Trophoblast cell (in vitro differentiated cells and primary cell): ENCODE measurements at regions not wholly inside any gene's neighbourhood (a gene's known extent, or its start where the extent isn't known, plus 50 kb on each side); places are given as distances from the start of the nearest gene placed in this dataset.
A peak's percentile ranks its signal among the peaks of the same experiment; 100 is the strongest.

ENCODE experiments used
- DNase-seq, 2 donors: peaks; one replicate each; pipeline ENCODE4 v3.0.0-alpha.2; 2016
- H2AFZ ChIP-seq: 2 replicates; pipeline ENCODE4 v1.6.1; 2013; ENCODE audit warnings: low read length, moderate library complexity, mild to moderate bottlenecking; ENCODE audit not compliant: insufficient read depth, poor library complexity
- H2AK5ac ChIP-seq: 2 replicates; pipeline ENCODE4 v1.6.1; 2013; ENCODE audit warnings: mild to moderate bottlenecking, low read length
- H2BK120ac ChIP-seq: 2 replicates; pipeline ENCODE4 v1.6.1; 2013; ENCODE audit warnings: low read length, mild to moderate bottlenecking, moderate library complexity; ENCODE audit not compliant: insufficient read depth, poor library complexity
- H2BK12ac ChIP-seq: 2 replicates; pipeline ENCODE4 v1.6.1; 2013; ENCODE audit warnings: mild to moderate bottlenecking, low read length, moderate library complexity
- H2BK5ac ChIP-seq: 2 replicates; pipeline ENCODE4 v1.6.1; 2013; ENCODE audit warnings: low read length, low read depth, moderate library complexity, mild to moderate bottlenecking; ENCODE audit not compliant: poor library complexity
- H3K14ac ChIP-seq: 2 replicates; pipeline ENCODE4 v1.6.1; 2013; ENCODE audit warnings: mild to moderate bottlenecking, low read length
- H3K18ac ChIP-seq: 2 replicates; pipeline ENCODE4 v1.6.1; 2013; ENCODE audit warnings: mild to moderate bottlenecking, low read length
- H3K23ac ChIP-seq: 2 replicates; pipeline ENCODE4 v1.6.1; 2013; ENCODE audit warnings: low read length
- H3K27ac ChIP-seq: 2 replicates; pipeline ENCODE4 v1.5.1; 2013; ENCODE audit warnings: low read depth, mild to moderate bottlenecking, inconsistent platforms, low read length, moderate library complexity
- H3K27me3 ChIP-seq: 2 replicates; pipeline ENCODE4 v1.6.1; 2013; ENCODE audit warnings: inconsistent platforms, mild to moderate bottlenecking, low read length, moderate library complexity; ENCODE audit not compliant: insufficient read depth
- H3K36me3 ChIP-seq, 2 experiments: 1 replicate in 1 of 2; 2 replicates in 1 of 2; pipeline ENCODE4 v1.6.1; 2013; ENCODE audit warnings: low read length in 2 of 2, mild to moderate bottlenecking in 2 of 2, moderate library complexity in 1 of 2; ENCODE audit not compliant: insufficient read depth in 2 of 2, control insufficient read depth in 1 of 2
- H3K4ac ChIP-seq: 2 replicates; pipeline ENCODE4 v1.6.1; 2013; ENCODE audit warnings: low read depth, mild to moderate bottlenecking, low read length, moderate library complexity
- H3K4me1 ChIP-seq, 2 experiments: 1 replicate in 1 of 2; 2 replicates in 1 of 2; pipeline ENCODE4 v1.6.1; 2013; ENCODE audit warnings: low read length in 2 of 2, mild to moderate bottlenecking in 2 of 2, moderate library complexity in 1 of 2; ENCODE audit not compliant: insufficient read depth in 2 of 2, control insufficient read depth in 1 of 2
- H3K4me2 ChIP-seq: 2 replicates; pipeline ENCODE4 v1.6.1; 2013; ENCODE audit warnings: inconsistent platforms, mild to moderate bottlenecking, low read length, moderate library complexity
- H3K4me3 ChIP-seq: 2 replicates; pipeline ENCODE4 v1.5.1; 2013; ENCODE audit warnings: mild to moderate bottlenecking, low read depth, low read length, inconsistent platforms
- H3K79me1 ChIP-seq: one replicate; pipeline ENCODE4 v1.6.1; 2013; ENCODE audit warnings: low read length
- H3K79me2 ChIP-seq: 2 replicates; pipeline ENCODE4 v1.6.1; 2013; ENCODE audit warnings: low read length, mild to moderate bottlenecking; ENCODE audit not compliant: control insufficient read depth, insufficient read depth, poor library complexity
- H3K9ac ChIP-seq: 2 replicates; pipeline ENCODE4 v1.6.1; 2013; ENCODE audit warnings: mild to moderate bottlenecking, low read length
- H3K9me3 ChIP-seq: 2 replicates; pipeline ENCODE4 v1.6.1; 2013; ENCODE audit warnings: low read depth, mild to moderate bottlenecking, control low read depth, inconsistent platforms, low read length; ENCODE audit not compliant: insufficient read depth
- H4K12ac ChIP-seq: 2 replicates; pipeline ENCODE4 v1.6.1; 2013; ENCODE audit warnings: low read depth, mild to moderate bottlenecking, low read length, moderate library complexity
- H4K8ac ChIP-seq: 2 replicates; pipeline ENCODE4 v1.6.1; 2013; ENCODE audit warnings: low read depth, mild to moderate bottlenecking, low read length, moderate library complexity
- H4K91ac ChIP-seq: one replicate; pipeline ENCODE4 v1.6.1; 2013; ENCODE audit warnings: low read depth, mild to moderate bottlenecking, low read length, moderate library complexity
- WGBS: extraction: QIAGEN DNeasy Blood & Tissue Kit; methylation state at CpG from one replicate; pipeline ENCODE4 v1.1.7; 2013; ENCODE audit warnings: missing lambda C conversion rate; ENCODE audit not compliant: insufficient read length, insufficient coverage; ENCODE audit errors: extremely low coverage; 5-methylcytosine and 5-hydroxymethylcytosine counted together

DNA sequence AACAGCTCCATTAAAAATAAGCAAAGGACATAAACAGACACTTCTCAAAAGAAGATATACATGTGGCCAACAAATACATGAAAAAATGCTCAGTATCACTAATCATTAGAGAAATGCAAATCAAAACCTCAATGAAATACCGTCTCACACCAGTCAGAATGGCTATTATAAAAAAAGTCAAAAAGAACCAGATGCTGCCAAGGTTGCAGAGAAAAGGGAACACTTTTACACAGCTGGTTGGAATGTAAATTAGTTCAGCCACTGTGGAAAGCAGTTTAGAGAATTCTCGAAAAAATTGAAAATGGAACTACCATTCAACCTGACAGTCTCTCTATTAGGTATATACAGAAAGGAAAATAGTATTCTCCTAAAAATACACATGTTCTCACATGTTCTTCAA, 102.4 kb upstream of the FIBIN start:
- Histone ChIP-seq H3K9ac (no peak overlapping the region), H3K18ac (no peak overlapping the region), H2AFZ (no peak overlapping the region), H4K91ac (no peak overlapping the region), H3K79me1 (no peaks in the 10 kb centered on the region), H3K79me2 (no peaks in the 10 kb centered on the region), H3K23ac (no peak overlapping the region), H4K8ac (no peak overlapping the region), H3K4me1 (no peaks in the 10 kb centered on the region), H2BK12ac (no peak overlapping the region), H2BK5ac (no peak overlapping the region), H3K27me3 (no peaks in the 10 kb centered on the region), H4K12ac (no peak overlapping the region), H3K9me3 (no peaks in the 10 kb centered on the region), H3K36me3 (no peaks in the 10 kb centered on the region), H3K27ac (no peak overlapping the region), H3K4me3 (no peak overlapping the region), H3K14ac (no peak overlapping the region), H2BK120ac (no peak overlapping the region), H3K4me2 (no peak overlapping the region), H3K4ac (no peak overlapping the region), H2AK5ac (no peak overlapping the region)
- no peak for DNase-seq
- WGBS = no CpG with 5 or more reads among the region's 2 CpGs

DNA sequence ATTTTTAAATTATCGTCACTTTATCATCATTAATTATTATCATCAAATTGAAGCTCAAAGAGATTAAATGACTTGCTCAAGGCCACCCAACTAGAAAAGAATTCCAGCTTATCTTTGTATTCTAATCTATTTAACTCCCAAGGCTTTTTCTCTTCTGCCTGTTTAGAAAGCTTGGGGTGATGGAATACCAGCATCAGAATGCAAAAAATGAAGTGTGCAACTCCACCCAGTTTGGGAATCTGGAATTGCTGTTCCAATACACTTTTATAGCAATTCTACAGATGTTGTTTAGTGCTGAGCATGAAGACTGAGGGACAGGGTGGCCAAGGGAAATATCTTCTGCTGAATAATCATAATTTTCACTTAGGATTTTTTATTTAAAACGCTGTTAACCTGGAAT, 97.2 kb upstream of the FIBIN start:
- no peaks in the 10 kb centered on the region for H3K79me1 ChIP-seq

DNA sequence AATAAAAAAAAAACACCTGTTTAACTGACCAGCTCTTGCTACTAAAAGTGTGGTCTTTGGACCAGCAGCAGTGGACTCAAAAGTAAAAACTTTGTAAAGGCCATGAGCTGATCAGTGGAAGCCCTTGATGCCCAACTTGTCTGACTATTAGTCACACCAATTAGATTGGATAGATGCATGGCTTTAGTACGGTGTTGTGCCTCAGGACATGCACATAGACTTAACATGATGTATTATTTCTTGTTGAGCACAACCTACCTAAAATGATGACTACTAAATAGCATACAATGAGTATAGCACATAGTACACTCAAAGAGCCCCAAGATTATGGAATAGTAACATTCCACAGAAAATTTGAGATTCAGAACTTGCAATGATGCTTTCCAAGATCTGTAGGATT, 95.1 kb upstream of the FIBIN start:
- Histone ChIP-seq H4K91ac (no peak overlapping the region), H2AK5ac (no peak overlapping the region), H3K36me3 (no peaks in the 10 kb centered on the region), H2BK5ac (no peak overlapping the region), H3K27me3 (no peaks in the 10 kb centered on the region), H2BK12ac (no peak overlapping the region), H3K79me1 (no peaks in the 10 kb centered on the region), H3K14ac (no peak overlapping the region), H3K27ac (no peak overlapping the region), H2AFZ (no peak overlapping the region), H3K9me3 (no peaks in the 10 kb centered on the region), H4K12ac (no peak overlapping the region), H3K18ac (no peak overlapping the region), H3K9ac (no peak overlapping the region), H2BK120ac (no peak overlapping the region), H3K4me3 (no peak overlapping the region), H4K8ac (no peak overlapping the region), H3K4me1 (no peaks in the 10 kb centered on the region), H3K23ac (no peak overlapping the region), H3K4ac (no peak overlapping the region), H3K79me2 (no peaks in the 10 kb centered on the region), H3K4me2 (no peak overlapping the region)
- no CpG with 5 or more reads among the region's 1 CpG for WGBS
- no peak for DNase-seq

More for the DNA sequence above, 97.2 kb upstream of the FIBIN start:
- H3K18ac ChIP-seq = no peak overlapping the region
- no peak overlapping the region for H2BK5ac ChIP-seq
- H3K4me3 ChIP-seq = no peak overlapping the region
- no peak overlapping the region for H4K12ac ChIP-seq
- H4K91ac ChIP-seq = no peak overlapping the region
- H2BK12ac ChIP-seq = no peak overlapping the region
- H2AFZ ChIP-seq = no peak overlapping the region
- no peak overlapping the region for H3K4ac ChIP-seq
- H3K79me2 ChIP-seq = no peaks in the 10 kb centered on the region
- H3K36me3 ChIP-seq = no peaks in the 10 kb centered on the region
- no peaks in the 10 kb centered on the region for H3K27me3 ChIP-seq
- DNase-seq = peak in 1 of 2 donors; percentile 6
- H2BK120ac ChIP-seq = no peak overlapping the region
- H4K8ac ChIP-seq = no peak overlapping the region
- no peaks in the 10 kb centered on the region for H3K9me3 ChIP-seq
- H3K27ac ChIP-seq = no peak overlapping the region
- WGBS = no CpG with 5 or more reads among the region's 2 CpGs
- H3K4me2 ChIP-seq = no peak overlapping the region
- H3K4me1 ChIP-seq = no peaks in the 10 kb centered on the region
- no peak overlapping the region for H2AK5ac ChIP-seq
- H3K14ac ChIP-seq = no peak overlapping the region
- H3K9ac ChIP-seq = no peak overlapping the region
- H3K23ac ChIP-seq = no peak overlapping the region

DNA sequence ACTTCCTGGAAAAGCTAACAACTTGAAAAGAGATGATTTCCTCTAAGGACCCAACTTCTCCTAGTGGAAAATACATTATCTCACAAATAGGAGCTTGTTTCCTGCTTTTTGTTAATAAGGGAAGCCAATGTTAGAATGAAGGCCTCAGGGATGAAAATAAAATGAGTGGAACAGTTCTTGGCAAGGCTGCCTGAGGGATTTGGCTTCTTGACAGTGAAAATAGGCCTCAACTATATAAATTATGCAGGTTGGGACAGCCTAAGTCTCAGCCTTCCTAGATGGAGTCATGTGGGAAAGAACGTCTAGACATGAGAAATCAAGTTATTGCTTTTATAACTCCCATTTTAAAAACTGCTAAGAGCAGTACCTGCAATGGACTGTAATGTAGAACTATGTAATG, 92.8 kb upstream of the FIBIN start:
- H3K9ac ChIP-seq = no peak overlapping the region
- H3K27ac ChIP-seq = no peak overlapping the region
- no peak overlapping the region for H3K4me2 ChIP-seq
- DNase-seq = no peak
- H3K9me3 ChIP-seq = no peaks in the 10 kb centered on the region
- H3K14ac ChIP-seq = no peak overlapping the region
- WGBS = no CpG with 5 or more reads among the region's 1 CpG
- H3K79me1 ChIP-seq = no peaks in the 10 kb centered on the region
- no peak overlapping the region for H2BK12ac ChIP-seq
- no peak overlapping the region for H2AFZ ChIP-seq
- no peak overlapping the region for H4K12ac ChIP-seq
- no peak overlapping the region for H2BK5ac ChIP-seq
- no peak overlapping the region for H4K8ac ChIP-seq
- no peak overlapping the region for H3K23ac ChIP-seq
- H2AK5ac ChIP-seq = no peak overlapping the region
- no peak overlapping the region for H3K4me3 ChIP-seq
- H3K36me3 ChIP-seq = no peaks in the 10 kb centered on the region
- H3K27me3 ChIP-seq = no peaks in the 10 kb centered on the region
- no peak overlapping the region for H4K91ac ChIP-seq
- H3K4me1 ChIP-seq = no peaks in the 10 kb centered on the region
- H2BK120ac ChIP-seq = no peak overlapping the region
- no peak overlapping the region for H3K18ac ChIP-seq
- H3K79me2 ChIP-seq = no peaks in the 10 kb centered on the region
- no peak overlapping the region for H3K4ac ChIP-seq
